HCT116 (cell line): ENCODE measurements at regions not wholly inside any gene's neighbourhood (a gene's known extent, or its start where the extent isn't known, plus 50 kb on each side); places are given as distances from the start of the nearest gene placed in this dataset.

Experiments used
- CEBPB ChIP-seq: IDR thresholded peaks from 2 replicates; pipeline ENCODE4 v1.6.1; 2012; ENCODE audit warnings: low read depth
- FOSL1 ChIP-seq: IDR thresholded peaks from 2 replicates; pipeline ENCODE4 v1.6.1; 2012; ENCODE audit warnings: low read depth
- POLR2A ChIP-seq: IDR thresholded peaks from 2 replicates; pipeline ENCODE4 v1.7.0; 2011; ENCODE audit warnings: borderline replicate concordance; ENCODE audit not compliant: insufficient read depth, insufficient read length; ENCODE audit errors: extremely low read depth
- POLR2AphosphoS5 ChIP-seq: IDR thresholded peaks from 2 replicates; pipeline ENCODE4 v1.6.1; 2011; ENCODE audit warnings: mild to moderate bottlenecking, low read depth, low read length, moderate library complexity
- SIN3A ChIP-seq: IDR thresholded peaks from 2 replicates; pipeline ENCODE4 v1.6.1; 2012; ENCODE audit warnings: low read depth
- TF ChIP-seq, protein P1 (sequence below), 3 experiments: fragments of 200-600 bp in 1 of 3; sonication (generic) in 1 of 3; IDR thresholded peaks in 2 of 3; conservative IDR thresholded peaks in 1 of 3; 2 replicates each; pipeline ENCODE4 v1.5.1; 2012 to 2017; ENCODE audit warnings: low read depth in 2 of 3, low read length in 2 of 3, antibody characterized with exemption in 1 of 3, borderline replicate concordance in 1 of 3, control low read depth in 1 of 3, mild to moderate bottlenecking in 1 of 3, mixed read lengths in 1 of 3, mixed run types in 1 of 3, moderate library complexity in 1 of 3; ENCODE audit not compliant: insufficient read depth in 1 of 3

DNA sequence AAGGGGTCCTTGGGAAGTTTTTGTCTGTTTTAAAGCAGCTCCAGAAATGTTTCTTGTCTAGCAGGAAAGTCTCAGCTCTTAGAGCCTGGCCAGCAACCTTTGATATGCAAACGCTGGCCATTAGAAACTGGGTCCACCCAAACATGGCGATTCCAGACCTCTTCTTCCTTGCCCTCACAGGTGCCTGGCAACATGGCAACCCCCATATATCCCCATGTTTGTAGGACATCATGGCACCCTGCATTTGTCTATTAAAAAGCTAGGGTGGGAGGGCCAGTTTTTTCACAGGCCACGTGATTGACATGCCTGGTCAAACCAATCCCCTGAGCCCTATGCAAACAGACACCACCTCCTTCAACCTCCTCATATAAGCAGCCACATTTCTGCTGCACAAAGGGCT is 848.7 kb upstream of the FOXG1 start:
- TF ChIP-seq POLR2A (no peak), SIN3A (no peak), CEBPB (no peak), POLR2AphosphoS5 (no peak), FOSL1 (no peak)
- TF ChIP-seq, protein P1, sequence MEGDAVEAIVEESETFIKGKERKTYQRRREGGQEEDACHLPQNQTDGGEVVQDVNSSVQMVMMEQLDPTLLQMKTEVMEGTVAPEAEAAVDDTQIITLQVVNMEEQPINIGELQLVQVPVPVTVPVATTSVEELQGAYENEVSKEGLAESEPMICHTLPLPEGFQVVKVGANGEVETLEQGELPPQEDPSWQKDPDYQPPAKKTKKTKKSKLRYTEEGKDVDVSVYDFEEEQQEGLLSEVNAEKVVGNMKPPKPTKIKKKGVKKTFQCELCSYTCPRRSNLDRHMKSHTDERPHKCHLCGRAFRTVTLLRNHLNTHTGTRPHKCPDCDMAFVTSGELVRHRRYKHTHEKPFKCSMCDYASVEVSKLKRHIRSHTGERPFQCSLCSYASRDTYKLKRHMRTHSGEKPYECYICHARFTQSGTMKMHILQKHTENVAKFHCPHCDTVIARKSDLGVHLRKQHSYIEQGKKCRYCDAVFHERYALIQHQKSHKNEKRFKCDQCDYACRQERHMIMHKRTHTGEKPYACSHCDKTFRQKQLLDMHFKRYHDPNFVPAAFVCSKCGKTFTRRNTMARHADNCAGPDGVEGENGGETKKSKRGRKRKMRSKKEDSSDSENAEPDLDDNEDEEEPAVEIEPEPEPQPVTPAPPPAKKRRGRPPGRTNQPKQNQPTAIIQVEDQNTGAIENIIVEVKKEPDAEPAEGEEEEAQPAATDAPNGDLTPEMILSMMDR (IDR thresholded peaks at IDR 0.05 in 2 of 3, conservative IDR thresholded peaks at IDR 0.05 in 1 of 3; ENCODE audit: borderline replicate concordance in 1 of 3, insufficient read depth in 1 of 3, low read depth in 2 of 3, low read length in 2 of 3), result no peak
